ENCODE measurements at regions not wholly inside any gene's neighbourhood (a gene's known extent, or its start where the extent isn't known, plus 50 kb on each side); places are given as distances from the start of the nearest gene placed in this dataset.

DNA sequence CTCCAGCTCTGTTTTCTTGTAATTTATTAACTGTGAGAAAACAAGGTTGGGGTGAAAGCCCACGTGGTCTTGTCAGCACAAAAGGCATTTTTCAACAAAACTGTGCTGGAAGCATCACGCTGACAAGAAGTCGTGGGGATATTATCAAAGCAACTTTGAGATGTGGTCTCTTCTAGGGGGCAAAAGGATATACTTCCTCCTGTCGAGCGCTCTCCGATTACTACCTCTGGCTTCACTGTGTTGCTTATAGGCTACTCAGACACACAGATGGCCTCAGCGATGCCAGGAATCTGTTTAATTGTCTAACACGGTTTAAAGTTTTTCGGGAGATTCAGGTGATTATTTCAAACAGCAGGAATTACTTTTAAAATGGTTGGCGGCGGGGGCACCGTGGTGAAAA, 275.9 kb upstream of the SOX4 start:
- no peaks in the 10 kb centered on the region for H3K36me3 ChIP-seq (ENCODE audit: insufficient read depth)
- H3K4me2 ChIP-seq: no peak overlapping the region
- no peak overlapping the region for H3K27ac ChIP-seq
- H3K9ac ChIP-seq: no peak overlapping the region
- H3K4me3 ChIP-seq (IDR thresholded peaks at IDR 0.05; ENCODE audit: insufficient read depth, low read depth, low read length): no peak overlapping the region
- TF ChIP-seq, protein P1, sequence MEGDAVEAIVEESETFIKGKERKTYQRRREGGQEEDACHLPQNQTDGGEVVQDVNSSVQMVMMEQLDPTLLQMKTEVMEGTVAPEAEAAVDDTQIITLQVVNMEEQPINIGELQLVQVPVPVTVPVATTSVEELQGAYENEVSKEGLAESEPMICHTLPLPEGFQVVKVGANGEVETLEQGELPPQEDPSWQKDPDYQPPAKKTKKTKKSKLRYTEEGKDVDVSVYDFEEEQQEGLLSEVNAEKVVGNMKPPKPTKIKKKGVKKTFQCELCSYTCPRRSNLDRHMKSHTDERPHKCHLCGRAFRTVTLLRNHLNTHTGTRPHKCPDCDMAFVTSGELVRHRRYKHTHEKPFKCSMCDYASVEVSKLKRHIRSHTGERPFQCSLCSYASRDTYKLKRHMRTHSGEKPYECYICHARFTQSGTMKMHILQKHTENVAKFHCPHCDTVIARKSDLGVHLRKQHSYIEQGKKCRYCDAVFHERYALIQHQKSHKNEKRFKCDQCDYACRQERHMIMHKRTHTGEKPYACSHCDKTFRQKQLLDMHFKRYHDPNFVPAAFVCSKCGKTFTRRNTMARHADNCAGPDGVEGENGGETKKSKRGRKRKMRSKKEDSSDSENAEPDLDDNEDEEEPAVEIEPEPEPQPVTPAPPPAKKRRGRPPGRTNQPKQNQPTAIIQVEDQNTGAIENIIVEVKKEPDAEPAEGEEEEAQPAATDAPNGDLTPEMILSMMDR (conservative IDR thresholded peaks at IDR 0.05; ENCODE audit: low read depth, low read length): no peak
- H4K20me1 ChIP-seq (ENCODE audit: insufficient read depth): no peaks in the 10 kb centered on the region
- H3K27me3 ChIP-seq (ENCODE audit: insufficient read depth, low read depth): no peaks in the 10 kb centered on the region
- no peaks in the 10 kb centered on the region for H3K4me1 ChIP-seq (ENCODE audit: low read depth, poor library complexity, severe bottlenecking)
- H2AFZ ChIP-seq (ENCODE audit: low read depth): no peak overlapping the region
- H3K79me2 ChIP-seq (ENCODE audit: insufficient read depth, low read depth): no peaks in the 10 kb centered on the region

- Histone ChIP-seq H4K20me1 (ENCODE audit: insufficient read depth) (no peaks in the 10 kb centered on the region), H3K4me3 (IDR thresholded peaks at IDR 0.05; ENCODE audit: insufficient read depth, low read depth, low read length) (no peak overlapping the region), H3K9ac (no peak overlapping the region), H3K4me2 (no peak overlapping the region), H3K79me2 (ENCODE audit: insufficient read depth, low read depth) (no peaks in the 10 kb centered on the region), H3K4me1 (ENCODE audit: low read depth, poor library complexity, severe bottlenecking) (no peaks in the 10 kb centered on the region), H3K27me3 (ENCODE audit: insufficient read depth, low read depth) (no peaks in the 10 kb centered on the region), H2AFZ (ENCODE audit: low read depth) (no peak overlapping the region), H3K36me3 (ENCODE audit: insufficient read depth) (no peaks in the 10 kb centered on the region), H3K27ac (no peak overlapping the region)
- TF ChIP-seq, protein P1 (conservative IDR thresholded peaks at IDR 0.05; ENCODE audit: low read depth, low read length): no peak
Observed at GRCh38 chr6:21321076-21321475, 272.5 kb upstream of the SOX4 start.

DNA sequence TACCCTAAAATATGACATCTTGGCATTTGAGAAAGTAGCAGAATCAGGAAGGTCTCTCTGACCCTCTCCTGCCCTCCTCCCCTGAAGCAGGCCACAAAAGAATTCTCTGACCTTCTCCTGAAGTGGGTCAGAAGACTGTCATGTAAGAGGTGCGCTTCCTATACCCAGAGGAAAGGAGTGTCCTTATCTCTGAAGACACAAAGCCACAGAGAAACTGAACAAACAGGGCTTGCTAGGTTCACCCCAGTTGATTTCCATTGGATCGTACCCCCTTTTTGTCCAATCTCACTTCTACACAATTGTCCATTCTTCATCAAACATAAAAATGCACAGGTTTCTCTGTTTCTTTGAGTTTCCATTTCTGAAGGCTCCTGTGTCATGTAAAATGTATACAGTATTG, 272.0 kb upstream of the SOX4 start:
- Histone ChIP-seq H3K27ac (no peak overlapping the region), H3K27me3 (ENCODE audit: insufficient read depth, low read depth) (no peaks in the 10 kb centered on the region), H3K4me2 (no peak overlapping the region), H3K4me1 (ENCODE audit: low read depth, poor library complexity, severe bottlenecking) (no peaks in the 10 kb centered on the region), H4K20me1 (ENCODE audit: insufficient read depth) (no peaks in the 10 kb centered on the region), H2AFZ (ENCODE audit: low read depth) (no peak overlapping the region), H3K4me3 (IDR thresholded peaks at IDR 0.05; ENCODE audit: insufficient read depth, low read depth, low read length) (no peak overlapping the region), H3K9ac (no peak overlapping the region), H3K36me3 (ENCODE audit: insufficient read depth) (no peaks in the 10 kb centered on the region), H3K79me2 (ENCODE audit: insufficient read depth, low read depth) (no peaks in the 10 kb centered on the region)
- TF ChIP-seq, protein P1 (conservative IDR thresholded peaks at IDR 0.05; ENCODE audit: low read depth, low read length): no peak

DNA sequence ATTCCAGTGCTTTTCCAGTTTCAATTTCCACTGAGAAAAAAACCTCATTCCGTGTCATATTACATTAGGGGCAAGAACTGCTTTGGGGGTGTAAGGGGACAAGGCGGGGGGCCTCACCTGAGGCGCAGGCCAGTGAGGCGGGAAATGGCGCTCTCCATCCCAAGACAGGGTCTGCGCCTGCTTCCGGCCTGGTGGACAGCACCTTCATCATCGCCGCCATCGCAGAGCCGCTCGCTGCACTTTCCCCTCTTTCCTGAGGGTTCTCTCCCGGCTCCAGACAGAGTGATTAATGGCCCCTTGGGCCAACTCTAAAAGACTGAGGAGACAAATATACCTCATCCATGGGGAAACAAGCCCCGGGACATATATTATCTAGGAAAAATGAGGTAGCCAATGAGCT, 270.0 kb upstream of the SOX4 start:
- TF ChIP-seq, protein P1 (conservative IDR thresholded peaks at IDR 0.05; ENCODE audit: low read depth, low read length): no peak

More for the DNA sequence above, 270.0 kb upstream of the SOX4 start:
- no peaks in the 10 kb centered on the region for H4K20me1 ChIP-seq (ENCODE audit: insufficient read depth)
- no peaks in the 10 kb centered on the region for H3K36me3 ChIP-seq (ENCODE audit: insufficient read depth)
- H3K4me1 ChIP-seq (ENCODE audit: low read depth, poor library complexity, severe bottlenecking): no peaks in the 10 kb centered on the region
- H3K79me2 ChIP-seq (ENCODE audit: insufficient read depth, low read depth): no peaks in the 10 kb centered on the region
- no peak overlapping the region for H3K4me2 ChIP-seq
- no peak overlapping the region for H2AFZ ChIP-seq (ENCODE audit: low read depth)
- H3K9ac ChIP-seq: no peak overlapping the region
- H3K4me3 ChIP-seq (IDR thresholded peaks at IDR 0.05; ENCODE audit: insufficient read depth, low read depth, low read length): no peak overlapping the region
- no peak overlapping the region for H3K27ac ChIP-seq
- H3K27me3 ChIP-seq (ENCODE audit: insufficient read depth, low read depth): no peaks in the 10 kb centered on the region

Data from KMS-11 (cell line).